B cell (primary cell): ENCODE measurements at regions not wholly inside any gene's neighbourhood (a gene's known extent, or its start where the extent isn't known, plus 50 kb on each side); places are given as distances from the start of the nearest gene placed in this dataset.

ENCODE experiments used
- ATAC-seq: fragments of 200-7000 bp; cut with Tn5 transposase; one replicate; pipeline ENCODE4 v1.10.0; 2021; ENCODE audit warnings: low read depth, mild to moderate bottlenecking, moderate number of reproducible peaks, moderate library complexity
- CTCF ChIA-PET: fragments of 350-600 bp; sonication (Branson Sonifier 250); formaldehyde crosslinking; loops from one replicate; lab custom pipeline; 2021; ENCODE audit warnings: antibody characterized with exemption, inconsistent platforms; lab: Charles Lee
- POLR2A ChIA-PET: fragments of 350-600 bp; sonication (Branson Sonifier 250); formaldehyde crosslinking; loops from one replicate; lab custom pipeline; 2021; ENCODE audit warnings: antibody characterized with exemption; lab: Charles Lee
- DNase-seq: peaks from one replicate; pipeline ENCODE4 v3.0.0; 2013
- H2AFZ ChIP-seq: 2 replicates; pipeline ENCODE4 v1.6.1; 2012; ENCODE audit warnings: mild to moderate bottlenecking, low read depth, low read length; ENCODE audit not compliant: insufficient read depth, poor library complexity, severe bottlenecking
- H3K27ac ChIP-seq, 2 donors: 1 replicate in 1 of 2; 2 replicates in 1 of 2; pipeline ENCODE4 v1.5.1; 2012 to 2013; ENCODE audit warnings: low read length in 2 of 2, mild to moderate bottlenecking in 2 of 2, moderate library complexity in 1 of 2
- H3K27me3 ChIP-seq, 4 experiments: fragments of 200-600 bp in 1 of 4; sonication (generic) in 1 of 4; replicated peaks in 1 of 4; 1 replicate in 2 of 4; 2 replicates in 2 of 4; pipeline versions ENCODE4 v1.6.1 to v1.7.0; 2013 to 2016; ENCODE audit warnings: low read length in 3 of 4, mild to moderate bottlenecking in 2 of 4, mixed read lengths in 1 of 4, moderate library complexity in 1 of 4; ENCODE audit not compliant: insufficient read depth in 4 of 4, control insufficient read depth in 3 of 4; ENCODE audit errors: control extremely low read depth in 1 of 4
- H3K36me3 ChIP-seq, 2 experiments: replicated peaks in 1 of 2; 1 replicate in 1 of 2; 2 replicates in 1 of 2; pipeline versions ENCODE4 v1.6.1 to v1.7.1; 2013; ENCODE audit warnings: low read length in 1 of 2; ENCODE audit not compliant: insufficient read depth in 2 of 2, control insufficient read depth in 1 of 2; ENCODE audit errors: control extremely low read depth in 1 of 2, extremely low read depth in 1 of 2
- H3K4me1 ChIP-seq, 2 donors: fragments of 200-600 bp in 1 of 2; sonication (generic) in 1 of 2; 1 replicate in 1 of 2; 2 replicates in 1 of 2; pipeline versions ENCODE4 v1.5.1 to v1.6.1; 2013 to 2017; ENCODE audit warnings: low read length in 2 of 2; ENCODE audit not compliant: control insufficient read depth in 2 of 2, insufficient read depth in 2 of 2
- H3K4me2 ChIP-seq: replicated peaks from 2 replicates; pipeline ENCODE3; 2012; ENCODE audit warnings: mild to moderate bottlenecking, low read depth, low read length; ENCODE audit not compliant: poor library complexity, severe bottlenecking
- H3K4me3 ChIP-seq, 5 experiments: fragments of 200-600 bp in 1 of 5; sonication (generic) in 1 of 5; 1 replicate in 3 of 5; 2 replicates in 2 of 5; pipeline versions ENCODE4 v1.5.1 to v1.7.0; 2011 to 2016; ENCODE audit warnings: low read length in 4 of 5, mild to moderate bottlenecking in 4 of 5, low read depth in 2 of 5, control low read depth in 1 of 5, moderate library complexity in 1 of 5; ENCODE audit not compliant: insufficient read depth in 1 of 5; ENCODE audit errors: control extremely low read depth in 1 of 5, extremely low read depth in 1 of 5
- H3K79me2 ChIP-seq: fragments of 200-600 bp; sonication (generic); one replicate; pipeline ENCODE4 v1.6.0; 2016; ENCODE audit warnings: low read length; ENCODE audit not compliant: control insufficient read depth, insufficient read depth
- H3K9ac ChIP-seq: fragments of 200-600 bp; sonication (generic); 2 replicates; pipeline ENCODE4 v1.6.1; 2017; ENCODE audit warnings: mild to moderate bottlenecking, low read length, moderate library complexity
- H3K9me3 ChIP-seq, 3 donors: one replicate each; pipeline versions ENCODE4 v1.6.1 to v1.7.1; 2013; ENCODE audit warnings: low read length in 2 of 3; ENCODE audit not compliant: control insufficient read depth in 2 of 3, insufficient read depth in 1 of 3; ENCODE audit errors: control extremely low read depth in 1 of 3
- H4K20me1 ChIP-seq: 2 replicates; pipeline ENCODE4 v1.6.0; 2012; ENCODE audit warnings: mild to moderate bottlenecking, low read length; ENCODE audit not compliant: insufficient read depth, control insufficient read depth, poor library complexity, severe bottlenecking
- H3K27ac Mint-ChIP-seq: one replicate; pipeline ENCODE4 v1.8.0; 2021; ENCODE audit warnings: mixed read lengths
- H3K27me3 Mint-ChIP-seq: one replicate; pipeline ENCODE4 v1.8.0; 2021; ENCODE audit warnings: mixed read lengths
- H3K4me1 Mint-ChIP-seq: one replicate; pipeline ENCODE4 v1.8.0; 2021; ENCODE audit warnings: mixed read lengths
- H3K4me3 Mint-ChIP-seq: one replicate; pipeline ENCODE4 v1.8.0; 2021; ENCODE audit warnings: mixed read lengths
- H3K9me3 Mint-ChIP-seq: one replicate; pipeline ENCODE4 v1.8.0; 2022; ENCODE audit warnings: mixed read lengths; ENCODE audit not compliant: insufficient read depth
- EZH2 ChIP-seq: IDR thresholded peaks from 2 replicates; pipeline ENCODE4 v1.6.1; 2012; ENCODE audit warnings: borderline replicate concordance, low read depth, mild to moderate bottlenecking, moderate library complexity, low read length; ENCODE audit not compliant: insufficient read depth, poor library complexity, severe bottlenecking
- WGBS: methylation state at CpG from one replicate; pipeline ENCODE4 v1.1.5; 2013; ENCODE audit warnings: missing lambda C conversion rate; ENCODE audit not compliant: insufficient coverage; 5-methylcytosine and 5-hydroxymethylcytosine counted together
- intact Hi-C: fragments of 100-400 bp; cut with micrococcal nuclease; formaldehyde crosslinking; loops from one replicate; pipeline ENCODE4 v1.10.0; 2022
- TF ChIP-seq, protein P1 (sequence below): fragments of 200-600 bp; IDR thresholded peaks from one replicate; pipeline ENCODE4 v1.8.0; 2022; ENCODE audit warnings: antibody characterized with exemption, mild to moderate bottlenecking

DNA sequence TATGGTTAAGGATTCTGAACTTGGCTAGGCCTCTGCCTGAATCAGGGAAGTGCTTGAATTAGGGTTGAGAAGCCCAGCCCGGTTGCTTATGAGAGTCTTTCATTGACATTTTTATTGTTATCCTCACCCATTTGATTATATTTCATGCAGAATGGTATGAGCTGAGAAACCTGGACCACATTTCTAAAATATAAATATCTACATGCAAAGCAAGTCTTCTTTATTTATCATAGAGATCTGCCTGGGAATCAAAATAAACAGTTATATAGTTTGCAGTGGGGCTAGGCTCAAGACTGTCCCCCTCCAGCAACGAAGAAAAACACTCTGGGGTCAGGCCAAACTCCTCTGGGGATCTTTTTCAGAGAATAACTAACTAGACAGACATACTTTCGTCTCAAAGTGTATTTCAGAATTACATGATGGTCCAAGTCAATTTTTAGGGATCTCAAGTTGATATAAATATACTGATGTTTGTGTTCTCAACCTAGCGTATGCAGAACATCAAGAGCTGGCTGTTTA, 675.4 kb upstream of the NR2F2 start:
- TF ChIP-seq EZH2, result no peak
- TF ChIP-seq, protein P1, sequence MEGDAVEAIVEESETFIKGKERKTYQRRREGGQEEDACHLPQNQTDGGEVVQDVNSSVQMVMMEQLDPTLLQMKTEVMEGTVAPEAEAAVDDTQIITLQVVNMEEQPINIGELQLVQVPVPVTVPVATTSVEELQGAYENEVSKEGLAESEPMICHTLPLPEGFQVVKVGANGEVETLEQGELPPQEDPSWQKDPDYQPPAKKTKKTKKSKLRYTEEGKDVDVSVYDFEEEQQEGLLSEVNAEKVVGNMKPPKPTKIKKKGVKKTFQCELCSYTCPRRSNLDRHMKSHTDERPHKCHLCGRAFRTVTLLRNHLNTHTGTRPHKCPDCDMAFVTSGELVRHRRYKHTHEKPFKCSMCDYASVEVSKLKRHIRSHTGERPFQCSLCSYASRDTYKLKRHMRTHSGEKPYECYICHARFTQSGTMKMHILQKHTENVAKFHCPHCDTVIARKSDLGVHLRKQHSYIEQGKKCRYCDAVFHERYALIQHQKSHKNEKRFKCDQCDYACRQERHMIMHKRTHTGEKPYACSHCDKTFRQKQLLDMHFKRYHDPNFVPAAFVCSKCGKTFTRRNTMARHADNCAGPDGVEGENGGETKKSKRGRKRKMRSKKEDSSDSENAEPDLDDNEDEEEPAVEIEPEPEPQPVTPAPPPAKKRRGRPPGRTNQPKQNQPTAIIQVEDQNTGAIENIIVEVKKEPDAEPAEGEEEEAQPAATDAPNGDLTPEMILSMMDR, result no peak
- no peaks in the 10 kb centered on the region for H3K9me3 ChIP-seq
- Mint-ChIP-seq H3K4me1 (no peaks in the 10 kb centered on the region), H3K27ac (no peak overlapping the region), H3K27me3 (no peaks in the 10 kb centered on the region), H3K9me3 (peaks cover 6% of the 10 kb centered on the region), H3K4me3 (no peak overlapping the region)
- no peaks in the 10 kb centered on the region for H3K79me2 ChIP-seq
- H3K4me1 ChIP-seq, result no peaks in the 10 kb centered on the region
- no peak overlapping the region for H3K4me3 ChIP-seq
- no peak overlapping the region for H3K4me2 ChIP-seq
- no peaks in the 10 kb centered on the region for H4K20me1 ChIP-seq
- no CpG with 5 or more reads among the region's 4 CpGs for WGBS
- ATAC-seq (no peak), DNase-seq (no peak)
- intact Hi-C loops, result no loop called here
- no peaks in the 10 kb centered on the region for H3K27me3 ChIP-seq
- H3K9ac ChIP-seq, result no peak overlapping the region
- H2AFZ ChIP-seq, result no peak overlapping the region
- no peaks in the 10 kb centered on the region for H3K36me3 ChIP-seq
- CTCF ChIA-PET, result no interaction called here
- H3K27ac ChIP-seq, result no peak overlapping the region
- POLR2A ChIA-PET, result no interaction called here

DNA sequence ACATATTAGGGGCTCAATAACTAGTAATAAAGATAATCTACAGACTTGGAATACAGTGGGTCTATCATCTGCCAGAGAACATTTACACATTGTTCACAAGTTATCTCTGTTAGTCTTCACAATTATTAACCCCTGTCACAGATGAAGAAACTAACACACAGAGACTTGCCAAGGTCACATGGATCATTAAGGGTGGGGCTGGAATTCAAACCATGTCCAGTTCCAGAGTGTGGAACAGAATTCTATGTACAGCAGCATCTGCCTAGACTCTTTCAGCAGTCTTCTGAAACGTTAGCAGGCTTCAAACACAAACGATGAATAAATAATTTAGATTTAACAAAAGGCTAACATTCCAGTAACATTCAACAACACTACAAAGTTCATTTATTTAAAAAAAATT, 673.9 kb upstream of the NR2F2 start:
- Mint-ChIP-seq H3K27ac (no peak overlapping the region), H3K9me3 (peaks cover 6% of the 10 kb centered on the region)

More for the DNA sequence above, 673.9 kb upstream of the NR2F2 start:
- ATAC-seq (no peak), DNase-seq (no peak)
- Mint-ChIP-seq H3K4me1 (no peaks in the 10 kb centered on the region), H3K27me3 (no peaks in the 10 kb centered on the region), H3K4me3 (no peak overlapping the region)
- H3K4me2 ChIP-seq, result no peak overlapping the region
- TF ChIP-seq, protein P1, result no peak
- no peak for TF ChIP-seq EZH2
- H2AFZ ChIP-seq, result no peak overlapping the region
- intact Hi-C loops, result no loop called here
- no peaks in the 10 kb centered on the region for H3K36me3 ChIP-seq
- H3K4me1 ChIP-seq, result no peaks in the 10 kb centered on the region
- H3K9me3 ChIP-seq, result no peaks in the 10 kb centered on the region
- WGBS, result no CpG with 5 or more reads among the region's 2 CpGs
- no peaks in the 10 kb centered on the region for H3K79me2 ChIP-seq
- H3K27ac ChIP-seq, result no peak overlapping the region
- no peak overlapping the region for H3K4me3 ChIP-seq
- POLR2A ChIA-PET, result no interaction called here
- H4K20me1 ChIP-seq, result no peaks in the 10 kb centered on the region
- no peaks in the 10 kb centered on the region for H3K27me3 ChIP-seq
- no peak overlapping the region for H3K9ac ChIP-seq
- CTCF ChIA-PET, result no interaction called here
